Mesendoderm (in vitro differentiated cells): ENCODE measurements at regions not wholly inside any gene's neighbourhood (a gene's known extent, or its start where the extent isn't known, plus 50 kb on each side); places are given as distances from the start of the nearest gene placed in this dataset.
A peak's percentile ranks its signal among the peaks of the same experiment; 100 is the strongest.

ENCODE experiments used
- DNase-seq: peaks from one replicate; pipeline ENCODE4 v3.0.0; 2013
- H2AK5ac ChIP-seq: 2 replicates; pipeline ENCODE4 v1.6.1; 2013; ENCODE audit warnings: low read length, inconsistent platforms
- H2BK120ac ChIP-seq: 2 replicates; pipeline ENCODE4 v1.6.1; 2013; ENCODE audit warnings: low read depth, mild to moderate bottlenecking, low read length, moderate library complexity, mixed read lengths
- H2BK15ac ChIP-seq: replicated peaks from 2 replicates; pipeline ENCODE4 v1.6.1; 2013; ENCODE audit warnings: low read depth, mild to moderate bottlenecking, moderate library complexity
- H2BK5ac ChIP-seq: 2 replicates; pipeline ENCODE4 v1.6.1; 2013; ENCODE audit warnings: low read length, inconsistent platforms
- H3K18ac ChIP-seq: 2 replicates; pipeline ENCODE4 v1.6.1; 2013; ENCODE audit warnings: mild to moderate bottlenecking, low read length, mixed read lengths
- H3K23ac ChIP-seq: one replicate; pipeline ENCODE4 v1.6.1; 2013; ENCODE audit warnings: low read length
- H3K27ac ChIP-seq: 2 replicates; pipeline ENCODE4 v1.5.1; 2013; ENCODE audit warnings: low read depth, mild to moderate bottlenecking, inconsistent platforms, low read length, moderate library complexity
- H3K27me3 ChIP-seq: 2 replicates; pipeline ENCODE4 v1.6.1; 2013; ENCODE audit warnings: low read length, control low read depth, mild to moderate bottlenecking, inconsistent platforms; ENCODE audit not compliant: insufficient read depth, poor library complexity
- H3K36me3 ChIP-seq: 2 replicates; pipeline ENCODE4 v1.6.1; 2013; ENCODE audit warnings: low read length, inconsistent platforms; ENCODE audit not compliant: control insufficient read depth, insufficient read depth
- H3K4ac ChIP-seq: one replicate; pipeline ENCODE4 v1.6.1; 2013; ENCODE audit warnings: low read depth, mild to moderate bottlenecking, low read length, moderate library complexity
- H3K4me1 ChIP-seq: 2 replicates; pipeline ENCODE4 v1.6.1; 2013; ENCODE audit warnings: low read depth, low read length, inconsistent platforms; ENCODE audit not compliant: control insufficient read depth
- H3K4me2 ChIP-seq: 2 replicates; pipeline ENCODE4 v1.6.1; 2013; ENCODE audit warnings: low read length
- H3K4me3 ChIP-seq: 2 replicates; pipeline ENCODE4 v1.5.1; 2013; ENCODE audit warnings: mild to moderate bottlenecking, low read length
- H3K56ac ChIP-seq: one replicate; pipeline ENCODE4 v1.6.1; 2013; ENCODE audit warnings: low read length
- H3K79me1 ChIP-seq: 2 replicates; pipeline ENCODE4 v1.6.1; 2013; ENCODE audit warnings: low read length, inconsistent platforms
- H3K79me2 ChIP-seq: 2 replicates; pipeline ENCODE4 v1.6.1; 2013; ENCODE audit warnings: mild to moderate bottlenecking, low read length; ENCODE audit not compliant: control insufficient read depth, insufficient read depth
- H3K9ac ChIP-seq: 2 replicates; pipeline ENCODE4 v1.6.1; 2013; ENCODE audit warnings: low read length, inconsistent platforms
- H4K5ac ChIP-seq: one replicate; pipeline ENCODE4 v1.6.1; 2013; ENCODE audit warnings: low read length
- H4K8ac ChIP-seq: one replicate; pipeline ENCODE4 v1.6.1; 2013; ENCODE audit warnings: low read depth, mild to moderate bottlenecking, control low read depth, low read length, moderate library complexity
- WGBS: extraction: QIAGEN DNeasy Blood & Tissue Kit; methylation state at CpG from one replicate; pipeline ENCODE4 v1.1.7; 2013; ENCODE audit warnings: low lambda C conversion rate, missing lambda C conversion rate; ENCODE audit not compliant: insufficient coverage; ENCODE audit errors: extremely low coverage; 5-methylcytosine and 5-hydroxymethylcytosine counted together

- Histone ChIP-seq H3K23ac (no peak overlapping the region), H4K5ac (no peak overlapping the region), H3K4me3 (no peak overlapping the region), H2BK120ac (no peak overlapping the region), H3K18ac (no peak overlapping the region), H3K4me1 (no peaks in the 10 kb centered on the region), H2AK5ac (no peak overlapping the region), H4K8ac (no peak overlapping the region), H2BK5ac (no peak overlapping the region), H3K4ac (no peak overlapping the region), H3K36me3 (no peaks in the 10 kb centered on the region), H3K79me2 (no peaks in the 10 kb centered on the region), H3K9ac (no peak overlapping the region), H3K27ac (no peak overlapping the region), H3K27me3 (no peaks in the 10 kb centered on the region), H3K4me2 (no peak overlapping the region), H3K79me1 (no peaks in the 10 kb centered on the region), H2BK15ac (no peak overlapping the region), H3K56ac (no peak overlapping the region)
- DNase-seq = peak; percentile 71
- no CpG with 5 or more reads among the region's 2 CpGs for WGBS
Observed at GRCh38 chr16:49158029-49158642, 123.5 kb downstream of the CBLN1 start.

- Histone ChIP-seq H3K27me3 (no peaks in the 10 kb centered on the region), H3K36me3 (no peaks in the 10 kb centered on the region), H3K4me1 (no peaks in the 10 kb centered on the region), H2BK15ac (no peak overlapping the region), H3K56ac (no peak overlapping the region), H2AK5ac (no peak overlapping the region), H3K18ac (no peak overlapping the region), H2BK120ac (no peak overlapping the region), H3K9ac (no peak overlapping the region), H2BK5ac (no peak overlapping the region), H3K23ac (no peak overlapping the region), H3K4me2 (no peak overlapping the region), H3K79me2 (no peaks in the 10 kb centered on the region), H3K4ac (no peak overlapping the region), H4K8ac (no peak overlapping the region), H3K4me3 (no peak overlapping the region), H3K79me1 (no peaks in the 10 kb centered on the region), H4K5ac (no peak overlapping the region), H3K27ac (no peak overlapping the region)
- DNase-seq = no peak
- WGBS = no CpG with 5 or more reads among the region's 2 CpGs
Observed at GRCh38 chr16:49150341-49150740, 131.3 kb downstream of the CBLN1 start.

GRCh38 chr16:49148410-49148809, 133.2 kb downstream of the CBLN1 start:
- Histone ChIP-seq H3K4me1 (no peaks in the 10 kb centered on the region), H3K4me3 (no peak overlapping the region), H3K79me2 (no peaks in the 10 kb centered on the region), H3K4me2 (no peak overlapping the region), H3K27me3 (no peaks in the 10 kb centered on the region), H2AK5ac (no peak overlapping the region), H4K8ac (no peak overlapping the region), H3K18ac (no peak overlapping the region), H4K5ac (no peak overlapping the region), H3K23ac (no peak overlapping the region), H3K36me3 (no peaks in the 10 kb centered on the region), H3K79me1 (no peaks in the 10 kb centered on the region), H3K4ac (no peak overlapping the region), H2BK5ac (no peak overlapping the region), H3K9ac (no peak overlapping the region), H3K56ac (no peak overlapping the region), H2BK120ac (no peak overlapping the region), H2BK15ac (no peak overlapping the region), H3K27ac (no peak overlapping the region)
- no CpG with 5 or more reads among the region's 4 CpGs for WGBS
- DNase-seq = peak; percentile 10

- no peak overlapping the region for H2BK15ac ChIP-seq
- H2AK5ac ChIP-seq = no peak overlapping the region
- no peak overlapping the region for H3K56ac ChIP-seq
- no peak overlapping the region for H3K23ac ChIP-seq
- no peaks in the 10 kb centered on the region for H3K36me3 ChIP-seq
- H3K18ac ChIP-seq = no peak overlapping the region
- no peak overlapping the region for H2BK120ac ChIP-seq
- H3K79me2 ChIP-seq = no peaks in the 10 kb centered on the region
- no peak overlapping the region for H2BK5ac ChIP-seq
- H3K27me3 ChIP-seq = no peaks in the 10 kb centered on the region
- H3K4me3 ChIP-seq = no peak overlapping the region
- no CpG with 5 or more reads among the region's 5 CpGs for WGBS
- DNase-seq = no peak
- no peak overlapping the region for H3K9ac ChIP-seq
- H3K4ac ChIP-seq = no peak overlapping the region
- H3K79me1 ChIP-seq = no peaks in the 10 kb centered on the region
- H3K4me2 ChIP-seq = no peak overlapping the region
- H4K8ac ChIP-seq = no peak overlapping the region
- no peak overlapping the region for H3K27ac ChIP-seq
- H4K5ac ChIP-seq = no peak overlapping the region
- H3K4me1 ChIP-seq = no peaks in the 10 kb centered on the region
Observed at GRCh38 chr16:49140618-49141017, 141.0 kb downstream of the CBLN1 start.

GRCh38 chr16:49130397-49130796, 151.2 kb downstream of the CBLN1 start:
- H3K18ac ChIP-seq = no peak overlapping the region
- no peak overlapping the region for H3K4me3 ChIP-seq
- no peak overlapping the region for H3K23ac ChIP-seq
- H3K79me2 ChIP-seq = no peaks in the 10 kb centered on the region
- H2AK5ac ChIP-seq = no peak overlapping the region
- H4K8ac ChIP-seq = no peak overlapping the region
- H3K4me2 ChIP-seq = no peak overlapping the region
- no peak for DNase-seq
- no peaks in the 10 kb centered on the region for H3K79me1 ChIP-seq
- H3K4ac ChIP-seq = no peak overlapping the region
- H3K27ac ChIP-seq = no peak overlapping the region
- no peaks in the 10 kb centered on the region for H3K36me3 ChIP-seq
- no peak overlapping the region for H3K56ac ChIP-seq
- no peaks in the 10 kb centered on the region for H3K4me1 ChIP-seq
- no CpG with 5 or more reads among the region's 2 CpGs for WGBS
- no peak overlapping the region for H2BK120ac ChIP-seq
- no peak overlapping the region for H2BK15ac ChIP-seq
- H4K5ac ChIP-seq = no peak overlapping the region
- H2BK5ac ChIP-seq = no peak overlapping the region
- H3K27me3 ChIP-seq = no peaks in the 10 kb centered on the region
- H3K9ac ChIP-seq = no peak overlapping the region

GRCh38 chr16:49129935-49130334, 151.7 kb downstream of the CBLN1 start:
- DNase-seq = no peak
- H2BK120ac ChIP-seq = no peak overlapping the region
- H3K79me1 ChIP-seq = no peaks in the 10 kb centered on the region
- H3K79me2 ChIP-seq = no peaks in the 10 kb centered on the region
- no peaks in the 10 kb centered on the region for H3K36me3 ChIP-seq
- no peak overlapping the region for H3K4ac ChIP-seq
- H3K4me2 ChIP-seq = no peak overlapping the region
- no peaks in the 10 kb centered on the region for H3K4me1 ChIP-seq
- no peak overlapping the region for H2BK15ac ChIP-seq
- no peak overlapping the region for H3K23ac ChIP-seq
- WGBS = no CpG with 5 or more reads among the region's 1 CpG
- no peak overlapping the region for H4K5ac ChIP-seq
- H3K4me3 ChIP-seq = no peak overlapping the region
- no peak overlapping the region for H4K8ac ChIP-seq
- no peak overlapping the region for H3K56ac ChIP-seq
- H3K9ac ChIP-seq = no peak overlapping the region
- no peak overlapping the region for H2AK5ac ChIP-seq
- H2BK5ac ChIP-seq = no peak overlapping the region
- H3K27me3 ChIP-seq = no peaks in the 10 kb centered on the region
- no peak overlapping the region for H3K27ac ChIP-seq
- H3K18ac ChIP-seq = no peak overlapping the region
